ENCODE measurements at regions not wholly inside any gene's neighbourhood (a gene's known extent, or its start where the extent isn't known, plus 50 kb on each side); places are given as distances from the start of the nearest gene placed in this dataset.
"Not testable (repeated sequence)": the region's sequence is repeated elsewhere in the genome, so short reads cannot be mapped to it uniquely, and the experiment has no call there.

DNA sequence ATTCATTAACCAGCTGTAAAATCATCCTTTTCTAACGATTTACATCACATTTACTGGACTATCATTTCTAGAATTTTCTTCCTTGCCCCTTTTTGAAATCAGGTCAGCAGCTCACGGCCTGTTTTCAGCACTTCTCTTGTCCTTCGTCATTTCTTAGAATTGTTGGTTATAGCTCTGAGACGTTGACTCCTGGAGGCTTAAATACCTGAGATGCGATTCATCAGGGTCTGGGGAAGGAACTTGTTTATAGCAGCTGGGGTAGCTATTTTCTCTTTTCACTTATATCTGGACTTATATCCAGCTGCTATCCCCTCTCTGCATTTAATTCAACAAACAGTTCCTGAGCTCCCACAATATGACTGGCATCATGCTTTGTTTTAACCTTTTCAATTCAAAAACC lies 338.7 kb upstream of the TNRC6C start:
- no peak for DNase-seq

DNA sequence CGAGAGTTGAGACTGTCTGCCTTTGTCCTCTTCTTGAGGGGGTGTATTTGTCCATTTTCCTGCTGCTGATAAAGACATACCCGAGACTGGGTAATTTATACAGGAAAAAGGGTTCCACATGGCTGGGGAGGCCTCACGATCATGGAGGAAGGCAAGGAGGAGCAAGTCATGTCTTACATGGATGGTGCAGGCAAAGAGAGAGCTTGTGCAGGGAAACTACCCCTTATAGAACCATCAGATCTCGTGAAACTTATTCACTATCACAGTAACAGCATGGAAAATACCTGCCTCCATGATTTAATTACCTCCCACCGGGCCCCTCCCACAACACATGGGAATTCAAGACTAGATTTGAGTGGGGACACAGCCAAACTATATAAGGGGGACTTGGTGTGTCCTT lies 338.2 kb upstream of the TNRC6C start:
- no peak for DNase-seq

DNA sequence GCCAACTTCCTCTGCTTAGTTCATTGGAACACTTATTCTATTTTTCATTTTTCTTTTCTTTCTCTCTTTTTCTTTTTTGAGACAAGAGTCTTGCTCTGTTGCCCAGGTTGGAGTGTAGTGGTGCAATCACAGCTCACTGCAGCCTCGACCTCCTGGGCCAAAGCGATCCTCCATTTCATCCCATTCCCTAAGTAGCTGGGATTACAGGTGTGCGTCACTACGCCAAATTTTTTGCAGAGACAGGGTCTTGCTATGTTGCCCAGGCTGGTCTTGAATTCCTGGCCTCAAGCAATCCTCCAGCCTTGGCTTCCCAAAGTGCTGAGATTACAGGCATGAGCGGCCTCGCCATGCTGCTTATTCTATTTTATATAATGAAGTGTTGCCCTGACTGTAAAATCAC lies 336.4 kb upstream of the TNRC6C start:
- DNase-seq, result not testable (repeated sequence)

DNA sequence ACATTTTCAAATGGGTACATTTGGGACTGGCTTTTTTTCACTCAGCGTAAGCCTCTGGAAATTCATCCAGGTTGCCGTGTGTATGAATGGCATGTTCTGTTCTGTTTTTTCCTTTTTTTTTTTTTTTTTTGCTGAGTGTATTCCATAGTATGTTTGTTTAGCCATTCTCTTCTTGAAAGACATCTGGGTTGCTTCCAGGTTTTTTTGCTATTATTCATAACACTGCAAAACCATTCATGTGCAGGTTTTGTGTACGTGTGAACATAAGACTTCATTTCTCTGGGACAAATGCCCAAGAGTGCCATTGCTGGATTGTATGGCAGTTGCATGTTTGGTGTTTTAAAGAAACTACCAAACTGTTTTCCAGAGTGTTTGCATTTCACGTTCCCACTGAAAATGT lies 335.9 kb upstream of the TNRC6C start:
- no peak for DNase-seq

DNA sequence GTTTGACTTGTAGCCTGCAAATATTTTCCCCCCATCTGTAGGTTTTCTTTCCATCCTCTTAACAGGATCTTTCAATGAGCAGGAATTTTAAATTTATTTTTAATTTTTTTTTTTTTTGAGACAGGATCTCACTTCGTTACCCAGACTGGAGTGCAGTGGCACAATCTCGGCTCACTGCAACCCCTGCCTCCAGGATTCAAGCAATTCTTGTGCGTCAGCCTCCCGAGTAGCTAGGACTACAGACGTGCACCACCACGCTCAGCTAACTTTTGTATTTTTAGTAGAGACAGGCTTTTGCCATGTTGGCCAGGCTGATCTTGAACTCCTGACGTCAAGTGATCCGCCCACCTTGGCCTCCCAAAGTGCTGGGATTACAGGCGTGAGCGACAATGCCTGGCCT lies 335.2 kb upstream of the TNRC6C start:
- not testable (repeated sequence) for DNase-seq

DNA sequence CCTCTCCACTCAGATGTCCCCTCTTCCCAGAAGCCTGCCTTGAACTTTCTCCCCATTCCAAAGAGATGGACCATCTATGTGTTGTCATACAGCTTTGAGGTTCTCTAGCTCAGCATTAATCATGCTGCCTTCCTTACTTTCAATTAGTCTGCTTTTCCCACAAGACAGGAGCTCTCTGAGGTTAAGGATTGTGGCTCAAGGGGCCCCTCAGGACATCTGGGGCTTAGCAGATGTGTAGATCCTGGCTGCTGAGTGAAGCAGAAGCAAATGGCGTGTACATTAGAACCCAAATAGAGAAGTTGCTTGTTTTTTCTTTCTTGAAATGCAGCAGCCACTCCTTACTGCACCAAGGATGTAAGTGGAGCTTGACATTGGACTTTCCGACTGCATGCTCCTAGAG lies 330.5 kb upstream of the TNRC6C start:
- no peak for DNase-seq

DNA sequence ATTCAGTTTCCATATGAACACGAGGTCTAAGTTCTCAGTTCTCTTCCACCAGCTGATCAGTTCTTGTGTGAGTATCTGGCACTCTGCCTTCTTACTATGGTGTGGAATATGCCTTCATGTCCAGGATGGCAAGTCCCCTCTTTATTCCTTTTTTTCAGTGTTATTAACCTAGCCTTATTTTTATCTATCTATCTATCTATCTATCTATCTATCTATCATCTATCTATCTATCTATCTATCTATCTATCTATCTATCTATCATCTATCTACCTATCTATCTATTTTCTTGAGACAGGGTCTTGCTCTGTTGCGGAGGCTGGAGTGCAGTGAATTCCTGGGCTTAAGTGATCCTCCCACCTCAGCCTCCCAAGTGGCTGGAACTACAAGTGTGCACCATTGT lies 329.2 kb upstream of the TNRC6C start:
- not testable (repeated sequence) for DNase-seq

DNA sequence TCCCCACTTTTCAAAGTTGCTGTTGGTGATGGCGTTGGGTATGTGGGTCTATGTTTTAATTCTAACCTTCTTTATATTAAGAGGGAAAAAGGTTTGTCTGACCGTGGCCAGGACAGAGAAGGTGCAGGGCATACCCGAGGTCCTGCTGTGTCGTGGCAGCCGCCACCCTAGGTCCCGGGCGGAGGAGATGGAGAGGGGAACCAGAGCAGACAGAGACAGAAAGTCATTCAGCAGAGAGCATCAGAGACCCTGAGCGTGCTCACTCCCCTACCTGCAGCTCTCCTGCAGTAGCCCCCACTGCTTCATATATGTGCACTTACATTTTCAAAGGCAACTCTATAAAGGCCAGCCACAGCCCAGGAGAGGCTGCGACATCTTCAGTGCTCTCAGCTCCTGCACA lies 327.2 kb upstream of the TNRC6C start:
- no peak for DNase-seq

DNA sequence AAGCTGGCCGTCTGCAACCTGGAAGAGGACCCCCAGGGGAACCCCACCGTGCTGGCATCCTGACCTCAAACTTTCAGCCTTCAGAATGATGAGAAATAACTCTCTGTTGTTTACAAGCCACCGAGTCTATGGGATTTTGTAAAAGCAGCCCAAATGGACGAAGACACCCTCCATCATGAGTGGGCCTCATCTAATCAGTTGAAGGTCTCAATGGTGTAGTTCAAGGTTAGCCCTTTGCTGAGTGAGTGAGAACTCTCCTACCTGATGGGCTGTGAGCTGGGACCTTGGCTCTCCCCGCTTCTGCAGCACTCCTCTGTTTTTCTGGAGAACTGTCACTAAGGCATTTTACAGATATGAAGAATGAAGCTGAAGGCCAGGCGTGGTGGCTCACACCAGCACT lies 325.9 kb upstream of the TNRC6C start:
- no peak for DNase-seq

DNA sequence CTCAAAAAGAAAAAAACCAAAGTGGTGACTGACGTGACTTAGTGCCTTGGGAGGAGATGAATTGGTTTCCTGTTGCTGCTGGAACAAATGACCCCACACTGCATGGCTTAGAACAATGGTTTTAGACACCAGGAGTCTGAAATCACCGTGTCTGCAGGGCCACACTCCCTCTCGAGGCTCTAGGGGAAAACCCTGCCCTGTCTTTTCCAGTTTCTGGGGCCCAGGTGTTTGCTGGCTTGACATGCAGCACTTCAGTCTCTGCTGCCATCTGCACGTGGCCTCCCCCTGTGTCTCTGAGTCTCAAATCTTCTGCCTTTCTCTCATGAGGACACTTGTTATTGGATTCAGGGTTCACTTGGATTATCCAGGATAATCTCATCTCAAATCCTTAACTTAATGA lies 323.8 kb upstream of the TNRC6C start:
- DNase-seq, result no peak

DNA sequence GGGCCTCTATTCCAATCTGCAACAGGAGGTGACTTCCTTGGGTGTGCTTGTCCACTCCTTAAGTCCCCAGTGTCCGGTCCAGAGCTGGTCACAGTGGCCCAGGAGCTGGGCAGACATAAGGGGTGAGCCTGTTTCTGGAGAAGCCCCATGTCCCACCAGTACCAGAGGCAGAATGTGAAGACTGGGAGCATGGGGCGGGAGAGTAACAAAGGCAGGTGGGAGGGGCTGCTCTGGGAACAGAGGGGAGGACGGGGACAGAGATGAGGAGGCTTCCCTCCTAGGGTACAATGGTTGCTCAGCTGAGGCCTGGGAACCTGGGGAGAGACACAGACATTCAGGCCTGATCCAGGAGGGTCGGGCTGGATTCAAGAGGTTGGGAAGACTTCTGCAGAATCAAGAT lies 323.3 kb upstream of the TNRC6C start:
- no peak for DNase-seq

DNA sequence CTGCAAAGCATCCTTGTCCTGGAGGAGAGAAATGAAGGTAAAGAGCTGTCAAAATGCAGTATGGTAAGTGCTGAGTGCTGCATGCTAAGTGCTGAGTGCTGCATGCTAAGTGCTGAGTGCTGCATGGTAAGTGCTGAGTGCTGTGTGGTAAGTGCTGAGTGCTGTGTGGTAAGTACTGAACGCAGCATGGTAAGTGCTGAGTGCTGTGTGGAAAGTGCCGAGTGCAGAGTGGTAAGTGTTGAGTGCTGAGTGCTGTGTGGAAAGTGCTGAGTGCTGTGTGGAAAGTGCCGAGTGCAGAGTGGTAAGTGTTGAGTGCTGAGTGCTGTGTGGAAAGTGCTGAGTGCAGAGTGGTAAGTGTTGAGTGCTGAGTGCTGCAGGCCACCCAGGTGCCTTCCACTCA lies 322.7 kb upstream of the TNRC6C start:
- not testable (repeated sequence) for DNase-seq

DNA sequence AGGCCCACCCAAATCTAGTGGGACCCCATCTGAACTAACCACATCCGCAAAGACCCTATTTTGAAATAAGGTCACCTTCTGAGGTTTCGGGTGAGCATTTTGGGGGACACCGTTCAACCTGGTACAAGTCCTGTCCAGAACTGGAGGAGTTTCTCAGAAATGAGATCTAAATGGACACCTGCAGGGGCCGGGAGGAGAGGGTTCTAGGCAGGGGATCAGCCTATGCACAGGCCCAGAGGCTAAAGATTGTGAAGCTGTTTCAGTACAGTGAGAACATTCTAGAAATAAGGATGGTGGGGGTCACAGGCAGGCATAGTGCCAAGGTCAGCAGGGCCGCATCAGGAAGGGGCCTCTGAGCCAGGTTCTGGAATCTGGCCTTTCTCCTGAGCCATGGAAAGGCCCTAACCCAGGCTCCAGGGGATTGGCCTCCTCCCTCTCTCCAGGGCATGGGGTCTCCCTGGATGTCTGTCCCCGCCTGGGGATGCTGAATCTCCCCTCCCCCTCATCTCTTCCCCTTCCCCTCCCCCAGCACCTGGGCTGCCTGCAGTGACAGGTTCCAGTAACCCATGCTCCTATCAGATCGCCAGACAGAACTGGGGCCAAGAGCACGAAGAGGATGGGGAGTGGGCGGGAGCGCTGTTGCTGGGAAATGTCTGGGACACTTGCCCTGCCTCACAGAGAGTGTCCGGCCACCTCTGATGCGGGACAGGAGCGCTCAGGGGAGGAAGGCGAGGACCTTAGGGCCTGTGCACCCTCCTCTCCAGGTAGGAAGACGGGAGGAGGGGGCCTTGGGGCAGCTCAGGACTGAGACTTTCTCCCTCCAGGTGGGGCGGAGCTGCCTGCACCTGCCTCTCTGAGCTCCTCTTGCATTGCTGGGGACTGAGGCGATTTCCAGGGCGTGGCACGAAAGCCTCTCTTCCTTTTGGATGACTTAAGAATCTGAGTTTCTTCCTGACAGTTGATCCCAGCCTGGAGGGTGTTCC lies 321.4 kb upstream of the TNRC6C start:
- no peak for DNase-seq

DNA sequence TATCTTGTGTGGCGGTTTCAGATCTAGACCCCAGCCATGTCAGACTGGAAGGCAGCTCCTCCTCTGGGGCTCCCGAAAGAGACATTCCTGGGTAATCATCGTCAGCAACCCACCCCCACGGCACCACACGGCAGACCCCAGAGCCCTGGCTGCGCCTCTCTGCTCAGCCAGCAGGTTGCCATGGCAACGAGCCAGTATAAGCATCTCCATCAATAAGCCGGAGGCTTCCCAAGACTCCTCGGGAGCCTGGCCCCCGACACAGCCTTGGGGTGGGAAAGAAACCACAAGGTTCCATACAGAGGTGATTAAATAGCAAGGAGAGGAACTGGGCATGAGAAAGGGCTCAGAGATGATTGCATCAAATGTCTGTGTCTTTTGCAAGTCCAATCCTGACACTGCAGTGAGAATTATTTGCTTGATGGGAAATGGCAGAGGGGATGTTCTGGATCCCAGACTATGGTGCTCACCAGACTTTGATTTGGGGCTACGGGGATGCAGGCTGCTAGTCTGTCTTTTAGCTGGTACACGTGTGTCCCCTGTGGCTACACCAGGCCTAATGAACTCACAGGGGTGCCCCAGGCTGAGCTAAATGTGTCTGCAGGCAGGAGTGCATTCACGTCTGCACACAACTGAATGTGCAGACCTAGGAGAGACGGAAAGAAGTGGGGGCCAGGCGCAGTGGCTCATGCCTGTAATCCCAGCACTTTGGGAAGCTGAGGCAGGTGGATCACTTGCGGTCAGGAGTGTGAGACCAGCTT lies 320.5 kb upstream of the TNRC6C start:
- DNase-seq, result no peak

DNA sequence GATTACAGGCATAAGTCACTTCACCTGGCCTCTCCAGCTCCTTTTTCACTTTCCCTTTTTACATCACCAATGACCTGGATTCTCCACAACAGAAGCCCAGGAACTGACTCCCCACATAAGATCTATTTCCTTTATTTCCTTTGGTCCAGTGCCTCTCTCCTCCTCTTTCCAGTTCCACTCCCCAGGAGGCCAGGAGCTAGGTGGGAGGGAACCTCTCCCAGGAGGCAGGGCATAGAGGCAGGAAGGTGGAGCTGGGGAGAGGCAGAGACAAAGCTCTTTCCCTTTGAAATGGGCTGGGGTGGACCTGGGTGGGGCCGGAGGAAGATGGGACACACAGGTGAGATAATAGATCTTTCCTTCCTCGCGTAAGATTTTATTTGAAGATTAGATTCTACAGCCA lies 318.3 kb upstream of the TNRC6C start:
- DNase-seq, result no peak

DNA sequence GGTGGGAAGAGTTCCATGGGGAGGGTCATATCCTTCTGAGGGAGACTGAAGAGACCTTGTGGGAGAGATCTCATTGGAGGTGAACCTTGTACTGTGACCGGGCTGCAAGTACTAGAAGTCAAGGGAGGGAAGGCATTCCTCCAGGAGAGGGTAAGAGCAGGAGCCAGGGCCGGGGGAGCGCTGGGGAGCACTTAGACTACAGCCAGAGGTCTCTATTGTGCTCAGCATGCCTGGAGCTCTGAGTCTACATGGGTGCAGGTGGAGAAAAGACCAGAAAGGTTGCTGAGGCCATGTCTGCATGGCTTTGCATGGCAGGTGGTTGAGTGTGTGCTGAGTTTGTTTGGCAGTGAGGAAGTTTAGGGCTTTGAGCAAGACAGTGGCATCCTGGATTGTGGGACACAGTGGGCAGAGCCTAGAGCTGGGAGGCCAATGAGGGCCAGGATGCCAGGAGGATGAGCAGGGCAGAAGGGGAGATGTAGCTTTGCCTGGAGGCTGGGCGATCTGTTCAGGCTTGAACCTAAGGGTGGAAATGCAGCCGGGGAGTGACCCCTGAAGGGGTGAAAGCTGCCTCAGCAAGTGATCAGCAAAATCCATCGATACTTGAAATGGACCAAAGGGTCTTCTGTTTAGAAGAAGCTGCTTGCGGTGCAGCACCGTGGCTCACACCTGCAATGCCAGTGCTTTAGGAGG lies 317.4 kb upstream of the TNRC6C start:
- DNase-seq, result no peak

DNA sequence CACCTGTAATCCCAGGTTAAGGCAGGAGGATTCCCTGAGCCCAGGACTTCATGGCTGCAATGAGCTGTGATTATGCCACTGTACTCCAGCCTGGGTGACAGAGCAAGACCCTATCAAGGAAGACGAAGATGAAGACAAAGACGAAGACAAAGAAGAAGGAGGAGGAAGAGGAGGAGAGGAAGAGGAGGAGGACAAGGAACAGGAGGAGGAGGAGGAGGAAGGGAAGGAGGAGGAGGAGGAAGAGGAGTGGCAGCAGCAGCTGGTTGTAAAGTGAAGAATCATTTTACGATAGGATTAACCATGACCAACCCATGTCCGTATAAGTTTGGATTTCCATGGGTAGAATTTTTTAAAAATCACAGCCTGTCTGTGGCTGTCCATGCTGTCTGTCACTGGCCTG lies 316.8 kb upstream of the TNRC6C start:
- no peak for DNase-seq

DNA sequence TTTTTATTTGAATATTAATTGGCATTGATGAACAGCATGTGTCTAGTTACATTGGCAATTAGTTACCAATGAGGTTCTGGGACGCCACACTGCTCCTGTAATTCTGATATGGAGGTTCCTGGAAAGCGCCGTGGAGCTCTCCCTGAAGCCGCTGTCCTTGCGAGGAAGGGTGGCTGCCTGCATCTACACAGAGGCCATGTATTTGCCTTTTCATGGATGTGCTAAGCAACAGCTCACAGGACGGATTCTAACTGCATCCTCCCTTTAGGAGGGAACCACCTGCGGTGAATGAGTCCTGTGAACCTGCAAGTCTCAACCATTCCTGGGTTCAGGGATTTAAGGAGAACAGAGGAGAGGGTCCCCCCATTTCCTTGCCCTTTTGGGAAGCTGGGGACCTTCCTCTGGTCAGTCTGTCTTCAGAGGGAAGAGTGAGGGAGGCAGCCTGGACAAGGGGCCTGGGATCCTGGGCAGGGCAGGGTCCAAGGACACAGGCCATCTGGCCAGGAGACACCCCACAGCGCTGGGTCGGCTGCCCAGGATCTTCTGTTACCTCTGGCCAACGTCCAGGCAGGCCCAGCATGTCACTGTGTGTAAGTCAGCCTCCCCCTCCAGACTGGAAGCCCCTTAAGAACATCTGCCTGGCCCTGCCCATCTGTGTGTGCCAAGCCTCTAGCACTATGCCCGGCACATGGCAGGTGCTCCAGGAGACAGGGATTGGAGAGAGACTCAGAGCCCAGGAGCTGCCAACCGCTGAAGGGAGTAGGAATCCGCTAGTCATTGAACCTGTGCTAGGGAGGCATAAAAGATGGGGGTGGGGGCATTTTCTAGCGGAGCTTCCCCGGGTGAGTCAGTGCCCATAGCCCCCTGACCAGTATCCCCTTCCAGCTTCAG lies 314.1 kb upstream of the TNRC6C start:
- no peak for DNase-seq

DNA sequence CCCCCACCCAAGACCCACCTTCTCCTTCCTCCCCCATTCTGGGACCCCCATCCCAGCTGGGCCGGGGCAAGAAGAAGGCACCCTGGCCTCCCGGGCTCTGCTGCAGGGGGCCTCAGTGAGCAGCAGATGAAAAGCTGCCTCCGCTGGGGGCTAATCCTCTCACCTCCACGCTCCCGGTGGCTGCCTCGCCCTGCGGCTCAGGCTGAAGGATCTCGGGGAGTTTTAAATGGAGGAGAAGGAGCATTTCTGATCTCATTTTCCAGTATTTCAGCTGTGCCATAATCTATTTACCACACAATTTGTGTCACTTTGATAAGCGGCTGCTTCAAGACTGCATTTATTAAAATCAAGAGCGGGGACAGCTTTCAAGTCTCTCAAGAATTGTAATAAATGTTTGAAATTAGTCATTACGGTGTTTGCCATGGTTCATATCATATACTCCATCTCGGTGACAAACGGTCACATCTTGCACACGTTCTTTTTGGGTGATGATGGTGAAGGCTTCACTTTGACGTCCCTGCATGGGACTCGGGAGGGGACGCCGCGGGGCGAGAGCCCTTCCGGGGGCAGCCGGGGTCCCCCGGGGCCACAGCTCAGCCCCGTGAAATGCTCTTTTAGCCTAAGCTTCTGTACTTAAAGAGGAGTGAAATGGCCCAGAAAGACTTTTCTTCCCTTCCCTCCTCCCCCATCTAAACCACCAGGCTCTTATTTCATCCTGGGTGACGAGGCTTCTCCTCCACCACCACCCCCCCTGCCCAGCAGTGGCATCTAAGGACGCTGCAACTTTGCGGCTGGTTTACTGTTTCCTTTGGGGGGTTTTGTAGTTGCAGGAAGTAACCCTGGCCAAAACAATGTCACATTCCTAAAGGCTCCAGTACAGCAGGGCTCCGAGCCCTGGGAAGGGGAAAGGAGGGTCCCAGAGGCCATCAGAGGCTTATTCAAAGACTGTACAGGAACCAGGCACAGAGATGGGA lies 313.1 kb upstream of the TNRC6C start:
- peak; percentile 74 for DNase-seq

DNA sequence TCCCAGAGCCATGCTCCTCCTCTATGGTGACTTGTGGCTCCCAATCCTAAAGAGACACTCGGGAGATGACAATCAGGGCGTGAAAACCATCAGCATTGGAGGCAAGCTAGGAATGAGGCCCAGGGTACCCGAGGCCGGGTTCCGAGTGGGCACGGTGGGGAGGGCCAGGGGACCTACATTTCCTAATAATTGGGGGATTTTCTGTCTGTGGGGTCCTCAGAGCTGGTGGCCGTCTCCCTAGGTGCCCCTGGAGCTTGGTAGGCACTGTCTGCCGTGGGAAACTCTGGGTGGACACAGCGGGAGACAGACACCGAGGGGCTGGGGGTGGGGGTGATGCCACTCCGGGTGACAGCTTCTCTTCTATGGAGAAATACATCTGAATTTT lies 312.5 kb upstream of the TNRC6C start:
- no peak for DNase-seq

Measured in renal pelvis (tissue), 1 donor.